Kidney (tissue), 10 donors: ENCODE measurements at regions not wholly inside any gene's neighbourhood (a gene's known extent, or its start where the extent isn't known, plus 50 kb on each side); places are given as distances from the start of the nearest gene placed in this dataset.
"Not testable (repeated sequence)": the region's sequence is repeated elsewhere in the genome, so short reads cannot be mapped to it uniquely, and the experiment has no call there.

ENCODE experiments used
- DNase-seq, 5 donors: peaks; one replicate each; pipeline ENCODE4 v3.0.0-alpha.2; 2013 to 2020
- FAIRE-seq: peaks from 2 replicates; lab custom pipeline; 2012; peaks lifted over from hg19 to GRCh38; lab: Jason Lieb, UNC
- H3K27ac ChIP-seq, 2 donors: one replicate each; pipeline ENCODE4 v1.7.0; 2013; ENCODE audit warnings: low read depth in 2 of 2, low read length in 2 of 2, inconsistent platforms in 1 of 2
- H3K27me3 ChIP-seq: one replicate; pipeline ENCODE4 v1.7.1; 2013; ENCODE audit warnings: low read length, inconsistent platforms; ENCODE audit not compliant: control insufficient read depth, insufficient read depth
- H3K36me3 ChIP-seq, 3 donors: one replicate each; pipeline versions ENCODE4 v1.7.0 to v1.7.1; 2013; ENCODE audit warnings: low read length in 3 of 3, control low read depth in 1 of 3, inconsistent platforms in 1 of 3; ENCODE audit not compliant: insufficient read depth in 3 of 3, control insufficient read depth in 2 of 3
- H3K4me1 ChIP-seq, 3 donors: one replicate each; pipeline versions ENCODE4 v1.7.0 to v1.7.1; 2013; ENCODE audit warnings: low read length in 3 of 3, inconsistent platforms in 1 of 3, low read depth in 1 of 3; ENCODE audit not compliant: control insufficient read depth in 2 of 3, insufficient read depth in 2 of 3
- H3K4me3 ChIP-seq, 3 donors: one replicate each; pipeline versions ENCODE4 v1.7.0 to v1.8.1; 2013; ENCODE audit warnings: low read length in 3 of 3, control low read depth in 1 of 3, inconsistent platforms in 1 of 3
- H3K9ac ChIP-seq, 3 donors: one replicate each; pipeline versions ENCODE4 v1.7.0 to v1.7.1; 2013; ENCODE audit warnings: low read length in 3 of 3, control low read depth in 1 of 3, inconsistent platforms in 1 of 3
- H3K9me3 ChIP-seq, 3 donors: one replicate each; pipeline versions ENCODE4 v1.7.0 to v1.7.1; 2013; ENCODE audit warnings: low read length in 3 of 3, control low read depth in 1 of 3, inconsistent platforms in 1 of 3; ENCODE audit not compliant: control insufficient read depth in 2 of 3, insufficient read depth in 1 of 3
- intact Hi-C: fragments of 100-400 bp; cut with DNase I; formaldehyde crosslinking; loops from one replicate; pipeline ENCODE4 v1.11.1; 2022
- donor health status: control.
- donor health status: control.
- donor health status: DM: yes; HTN: yes; CAD: no.
- donor health status: Normal renal cell carcinoma (clear cell type).

GRCh38 chr15:20785151-20785936 lies 80.8 kb downstream of the POTEB2 start:
- FAIRE-seq, intact Hi-C loops, H3K4me1 ChIP-seq, H3K27ac ChIP-seq, H3K36me3 ChIP-seq, H3K27me3 ChIP-seq, H3K9me3 ChIP-seq, H3K9ac ChIP-seq, H3K4me3 ChIP-seq: not testable (repeated sequence)
- peak in 1 of 5 donors; percentile 24 for DNase-seq

DNA sequence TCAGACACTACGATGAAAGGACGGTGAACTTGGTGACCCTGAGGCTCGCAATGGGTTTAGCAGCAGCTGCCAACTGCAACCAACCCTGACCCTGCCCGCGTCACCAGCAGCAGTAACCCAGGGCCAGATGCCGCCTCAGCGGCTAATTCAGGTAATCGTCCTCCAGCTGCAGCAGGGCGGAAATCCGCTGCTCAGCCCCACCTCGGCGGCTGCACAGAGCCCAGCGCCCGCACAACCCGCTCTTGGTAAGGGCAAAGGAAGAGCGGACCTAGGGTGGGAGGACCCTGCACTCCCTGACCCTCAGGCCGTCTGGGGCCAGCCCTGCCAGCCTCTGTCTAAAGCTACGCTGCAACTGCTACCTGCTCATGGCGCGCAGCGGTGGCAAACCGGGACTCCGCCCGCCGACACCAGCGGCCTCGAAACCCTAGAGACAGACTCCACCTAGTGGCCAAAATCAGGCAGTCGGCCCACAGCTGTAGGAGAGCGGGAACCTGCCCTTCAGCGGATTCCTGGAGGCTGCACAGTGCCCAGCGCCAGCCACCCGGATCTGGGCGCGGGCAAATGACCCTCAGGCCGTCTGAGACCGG lies 82.4 kb downstream of the POTEB2 start:
- H3K36me3 ChIP-seq, DNase-seq, H3K4me3 ChIP-seq, H3K4me1 ChIP-seq, FAIRE-seq, H3K9ac ChIP-seq, H3K27ac ChIP-seq, intact Hi-C loops, H3K9me3 ChIP-seq, H3K27me3 ChIP-seq: not testable (repeated sequence)

DNA sequence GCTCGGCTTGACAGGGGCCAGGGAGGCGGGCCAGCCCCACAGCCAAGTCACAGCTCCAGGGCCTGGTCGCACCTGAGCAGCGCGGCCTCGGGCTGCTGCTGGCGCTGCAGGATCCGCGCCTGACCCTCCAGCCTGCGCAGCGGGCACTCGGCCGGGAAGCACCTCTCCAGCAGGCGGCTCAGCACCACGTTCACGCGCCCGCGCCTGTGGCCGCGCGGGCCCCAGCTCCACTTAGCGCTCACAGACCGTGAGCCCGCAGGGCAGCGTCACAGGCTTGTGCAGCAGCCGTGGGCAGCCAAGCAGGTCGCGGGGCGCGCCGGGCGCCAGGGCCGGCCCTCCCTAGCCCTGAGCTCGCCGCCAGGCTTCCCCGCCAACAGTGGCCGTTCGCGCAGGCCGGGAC lies 90.7 kb downstream of the POTEB2 start:
- H3K9ac ChIP-seq, DNase-seq, intact Hi-C loops, H3K27ac ChIP-seq, H3K4me3 ChIP-seq, FAIRE-seq, H3K27me3 ChIP-seq, H3K4me1 ChIP-seq, H3K36me3 ChIP-seq, H3K9me3 ChIP-seq: not testable (repeated sequence)

- DNase-seq, H3K27me3 ChIP-seq, H3K36me3 ChIP-seq, H3K9me3 ChIP-seq, H3K4me1 ChIP-seq, FAIRE-seq, H3K9ac ChIP-seq, intact Hi-C loops, H3K4me3 ChIP-seq, H3K27ac ChIP-seq: not testable (repeated sequence)
Observed at GRCh38 chr15:20767943-20768342, 98.2 kb downstream of the POTEB2 start.

DNA sequence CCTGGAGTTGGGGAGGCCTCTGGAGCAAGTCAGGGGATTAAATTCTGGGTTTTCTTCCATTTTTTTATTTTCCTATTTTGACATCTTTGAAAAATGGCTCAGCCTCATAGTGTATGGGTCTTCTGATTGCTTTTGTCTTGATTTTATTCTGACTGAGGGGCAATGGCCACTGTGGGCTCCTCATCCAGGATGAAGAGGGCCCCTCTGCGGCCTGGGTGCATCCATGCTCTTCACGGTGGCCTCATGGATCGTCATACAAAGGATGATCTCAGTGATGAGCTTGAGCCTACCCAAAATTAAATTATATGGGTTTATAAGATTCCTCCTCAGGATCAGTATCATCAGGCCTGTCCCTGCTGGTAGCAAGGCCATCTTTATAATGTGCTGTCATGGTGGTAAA lies 103.7 kb downstream of the POTEB2 start:
- H3K27me3 ChIP-seq, H3K9ac ChIP-seq, H3K27ac ChIP-seq, DNase-seq, intact Hi-C loops, FAIRE-seq, H3K4me3 ChIP-seq, H3K36me3 ChIP-seq, H3K4me1 ChIP-seq, H3K9me3 ChIP-seq: not testable (repeated sequence)

GRCh38 chr15:20756440-20756839 lies 109.7 kb downstream of the POTEB2 start:
- H3K36me3 ChIP-seq, H3K27ac ChIP-seq, H3K27me3 ChIP-seq, H3K9ac ChIP-seq, DNase-seq, H3K4me1 ChIP-seq, H3K4me3 ChIP-seq, FAIRE-seq, H3K9me3 ChIP-seq, intact Hi-C loops: not testable (repeated sequence)

DNA sequence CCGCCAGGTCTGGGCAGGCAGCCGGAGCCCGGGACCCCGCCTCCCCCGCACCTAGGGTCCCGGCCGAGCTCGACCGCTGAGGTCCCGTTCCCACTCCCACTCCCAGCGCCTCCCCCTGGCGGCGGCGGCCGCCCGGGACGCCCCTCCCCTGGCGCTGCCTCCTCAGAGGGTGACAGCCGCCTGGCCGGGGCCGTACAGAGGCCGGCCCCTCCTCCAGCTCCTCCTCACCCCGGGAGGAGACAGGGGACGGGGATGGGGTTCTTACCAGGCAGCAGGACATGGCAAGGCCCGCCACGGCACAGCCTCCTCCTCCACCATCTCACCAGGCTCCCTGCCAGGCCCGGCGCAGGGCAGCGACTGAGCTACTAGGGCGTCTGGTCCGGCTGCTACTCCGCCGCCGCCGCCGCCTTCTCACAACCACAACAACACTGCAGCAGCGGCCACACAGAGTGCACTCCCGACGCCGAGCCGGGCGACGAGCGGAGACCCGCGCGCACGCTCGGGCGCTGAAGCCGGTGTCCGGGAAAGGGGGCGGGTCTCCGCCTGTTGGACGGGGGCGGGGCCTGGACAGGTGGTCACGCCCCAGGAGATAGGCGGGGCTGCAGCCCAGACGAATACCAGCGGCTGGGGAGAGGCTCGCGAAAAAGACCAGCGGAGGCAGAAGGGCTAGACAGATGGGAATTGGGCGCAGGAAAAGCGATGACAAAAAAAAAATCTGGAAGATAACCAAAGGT lies 110.3 kb downstream of the POTEB2 start:
- H3K9ac ChIP-seq, H3K9me3 ChIP-seq, H3K27ac ChIP-seq, H3K36me3 ChIP-seq, intact Hi-C loops, H3K4me3 ChIP-seq, H3K4me1 ChIP-seq, H3K27me3 ChIP-seq, FAIRE-seq, DNase-seq: not testable (repeated sequence)

GRCh38 chr15:20733493-20733892 lies 132.6 kb downstream of the POTEB2 start:
- H3K36me3 ChIP-seq, FAIRE-seq, DNase-seq, intact Hi-C loops, H3K27me3 ChIP-seq, H3K9ac ChIP-seq, H3K27ac ChIP-seq, H3K4me3 ChIP-seq, H3K9me3 ChIP-seq, H3K4me1 ChIP-seq: not testable (repeated sequence)
